COLO668 (cell line): ENCODE measurements at regions not wholly inside any gene's neighbourhood (a gene's known extent, or its start where the extent isn't known, plus 50 kb on each side); places are given as distances from the start of the nearest gene placed in this dataset.
"Not testable (repeated sequence)": the region's sequence is repeated elsewhere in the genome, so short reads cannot be mapped to it uniquely, and the experiment has no call there.

ENCODE experiments used
- DNase-seq: peaks from one replicate; lab custom pipeline; 2025; ENCODE audit not compliant: unreplicated experiment; lab: John Stamatoyannopoulos, UW

GRCh38 chr2:118576109-118576855 lies 271.2 kb downstream of the EN1 start:
- no peak for DNase-seq

- DNase-seq: not testable (repeated sequence)
These were observed 275.1 kb downstream of the EN1 start for GRCh38 chr2:118572380-118572779.

GRCh38 chr2:118569876-118570535 lies 277.4 kb downstream of the EN1 start:
- no peak for DNase-seq

- no peak for DNase-seq
These were observed 278.7 kb downstream of the EN1 start for GRCh38 chr2:118568700-118569099.

- DNase-seq: no peak
These were observed 281.5 kb downstream of the EN1 start for GRCh38 chr2:118565786-118566540.

- DNase-seq: no peak
These were observed 282.1 kb downstream of the EN1 start for GRCh38 chr2:118565301-118565700.

- no peak for DNase-seq
These were observed 285.3 kb downstream of the EN1 start for GRCh38 chr2:118562144-118562543.

- no peak for DNase-seq
These were observed 288.6 kb downstream of the EN1 start for GRCh38 chr2:118558846-118559245.

GRCh38 chr2:118557791-118558190 lies 289.7 kb downstream of the EN1 start:
- no peak for DNase-seq

GRCh38 chr2:118557016-118557415 lies 290.4 kb downstream of the EN1 start:
- DNase-seq: no peak

- DNase-seq: no peak
These were observed 292.8 kb downstream of the EN1 start for GRCh38 chr2:118554616-118555015.

GRCh38 chr2:118549503-118549902 lies 297.9 kb downstream of the EN1 start:
- no peak for DNase-seq

GRCh38 chr2:118548880-118549488 lies 298.5 kb downstream of the EN1 start:
- no peak for DNase-seq

- DNase-seq: no peak
These were observed 308.2 kb downstream of the EN1 start for GRCh38 chr2:118539290-118539689.

GRCh38 chr2:118536306-118536705 lies 311.1 kb downstream of the EN1 start:
- DNase-seq: no peak

- DNase-seq: no peak
These were observed 311.6 kb downstream of the EN1 start for GRCh38 chr2:118535818-118536212.

GRCh38 chr2:118535171-118535817 lies 312.2 kb downstream of the EN1 start:
- DNase-seq: no peak

- DNase-seq: no peak
These were observed 316.5 kb downstream of the EN1 start for GRCh38 chr2:118530976-118531375.

GRCh38 chr2:118529908-118530599 lies 317.4 kb downstream of the EN1 start:
- DNase-seq: no peak

GRCh38 chr2:118527571-118527970 lies 319.9 kb downstream of the EN1 start:
- DNase-seq: no peak
